OCI-LY3 (cell line): ENCODE measurements at regions not wholly inside any gene's neighbourhood (a gene's known extent, or its start where the extent isn't known, plus 50 kb on each side); places are given as distances from the start of the nearest gene placed in this dataset.
"Not testable (repeated sequence)": the region's sequence is repeated elsewhere in the genome, so short reads cannot be mapped to it uniquely, and the experiment has no call there.

Source experiments
- EZH2phosphoT487 ChIP-seq: fragments of 200-600 bp; shearing (Covaris generic); IDR thresholded peaks from 2 replicates; pipeline ENCODE4 v1.6.1; 2018; ENCODE audit warnings: antibody characterized with exemption, mixed run types, low read depth
- TF ChIP-seq, protein P1 (sequence below): fragments of 200-600, 300-600 bp; sonication (generic); IDR thresholded peaks from 2 replicates; pipeline ENCODE4 v1.5.1; 2014; ENCODE audit warnings: antibody characterized with exemption, low read length, low read depth

GRCh38 chr17:6251640-6252039 lies 181.5 kb downstream of the WSCD1 start:
- TF ChIP-seq, protein P1, sequence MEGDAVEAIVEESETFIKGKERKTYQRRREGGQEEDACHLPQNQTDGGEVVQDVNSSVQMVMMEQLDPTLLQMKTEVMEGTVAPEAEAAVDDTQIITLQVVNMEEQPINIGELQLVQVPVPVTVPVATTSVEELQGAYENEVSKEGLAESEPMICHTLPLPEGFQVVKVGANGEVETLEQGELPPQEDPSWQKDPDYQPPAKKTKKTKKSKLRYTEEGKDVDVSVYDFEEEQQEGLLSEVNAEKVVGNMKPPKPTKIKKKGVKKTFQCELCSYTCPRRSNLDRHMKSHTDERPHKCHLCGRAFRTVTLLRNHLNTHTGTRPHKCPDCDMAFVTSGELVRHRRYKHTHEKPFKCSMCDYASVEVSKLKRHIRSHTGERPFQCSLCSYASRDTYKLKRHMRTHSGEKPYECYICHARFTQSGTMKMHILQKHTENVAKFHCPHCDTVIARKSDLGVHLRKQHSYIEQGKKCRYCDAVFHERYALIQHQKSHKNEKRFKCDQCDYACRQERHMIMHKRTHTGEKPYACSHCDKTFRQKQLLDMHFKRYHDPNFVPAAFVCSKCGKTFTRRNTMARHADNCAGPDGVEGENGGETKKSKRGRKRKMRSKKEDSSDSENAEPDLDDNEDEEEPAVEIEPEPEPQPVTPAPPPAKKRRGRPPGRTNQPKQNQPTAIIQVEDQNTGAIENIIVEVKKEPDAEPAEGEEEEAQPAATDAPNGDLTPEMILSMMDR = not testable (repeated sequence)
- TF ChIP-seq EZH2phosphoT487 = not testable (repeated sequence)
